Tibial nerve (tissue), 4 donors: ENCODE measurements at regions not wholly inside any gene's neighbourhood (a gene's known extent, or its start where the extent isn't known, plus 50 kb on each side); places are given as distances from the start of the nearest gene placed in this dataset.

ENCODE experiments used
- EP300 ChIP-seq, 2 donors: sonication (generic); formaldehyde crosslinking; IDR thresholded peaks; one replicate each; pipeline ENCODE4 v1.6.1; 2017; ENCODE audit warnings: antibody characterized with exemption in 2 of 2, mild to moderate bottlenecking in 1 of 2
- POLR2A ChIP-seq, 2 donors: fragments of 450-650 bp; IDR thresholded peaks; one replicate each; pipeline ENCODE4 v1.6.1; 2017; ENCODE audit warnings: antibody characterized with exemption in 2 of 2, mild to moderate bottlenecking in 2 of 2, moderate library complexity in 2 of 2
- TF ChIP-seq, protein P1 (sequence below), 5 experiments: fragments of 200-600 bp in 3 of 5; fragments of 450-650 bp in 2 of 5; sonication (generic) in 3 of 5; IDR thresholded peaks; one replicate each; pipeline ENCODE4 v1.5.1; 2016 to 2019; ENCODE audit warnings: antibody characterized with exemption in 5 of 5, mild to moderate bottlenecking in 3 of 5, moderate library complexity in 2 of 5

DNA sequence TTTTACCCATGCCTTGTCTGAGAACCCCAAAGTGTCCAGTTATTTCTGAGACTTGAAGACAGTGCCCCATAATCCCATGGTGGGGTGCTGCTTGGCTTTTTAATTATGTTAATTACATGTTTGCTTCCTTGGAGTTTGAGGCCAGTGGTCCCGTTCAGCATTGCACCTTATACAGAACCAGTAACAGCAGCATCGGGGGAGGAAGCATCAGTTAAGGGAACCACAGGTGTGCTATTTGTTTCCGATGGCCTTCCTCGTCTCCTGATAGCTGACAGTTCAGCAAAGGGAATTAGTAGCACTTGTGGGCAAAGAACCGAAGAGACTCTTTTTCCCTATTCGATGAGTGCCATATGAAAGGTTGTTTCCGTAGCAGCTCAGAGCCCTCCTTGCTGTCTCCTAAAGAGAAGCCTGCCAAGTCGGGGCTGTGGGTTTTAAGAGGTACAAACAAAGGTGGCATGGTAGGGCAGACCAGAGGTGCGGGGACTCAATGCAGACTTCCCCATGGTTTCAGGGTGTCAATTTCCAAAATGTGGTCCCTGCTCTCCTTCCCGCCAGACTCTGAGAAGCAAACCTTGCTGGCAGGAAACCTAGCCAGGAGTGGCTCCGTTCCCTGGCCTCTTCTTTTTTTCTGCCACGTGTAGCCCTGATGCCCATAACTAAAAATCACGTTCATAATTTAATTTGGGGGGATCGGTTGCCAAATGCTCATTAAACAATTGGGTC lies 225.2 kb upstream of the TSHZ3 start:
- TF ChIP-seq POLR2A (IDR thresholded peaks at IDR 0.05) = no peak
- TF ChIP-seq EP300 (IDR thresholded peaks at IDR 0.05) = no peak
- TF ChIP-seq, protein P1, sequence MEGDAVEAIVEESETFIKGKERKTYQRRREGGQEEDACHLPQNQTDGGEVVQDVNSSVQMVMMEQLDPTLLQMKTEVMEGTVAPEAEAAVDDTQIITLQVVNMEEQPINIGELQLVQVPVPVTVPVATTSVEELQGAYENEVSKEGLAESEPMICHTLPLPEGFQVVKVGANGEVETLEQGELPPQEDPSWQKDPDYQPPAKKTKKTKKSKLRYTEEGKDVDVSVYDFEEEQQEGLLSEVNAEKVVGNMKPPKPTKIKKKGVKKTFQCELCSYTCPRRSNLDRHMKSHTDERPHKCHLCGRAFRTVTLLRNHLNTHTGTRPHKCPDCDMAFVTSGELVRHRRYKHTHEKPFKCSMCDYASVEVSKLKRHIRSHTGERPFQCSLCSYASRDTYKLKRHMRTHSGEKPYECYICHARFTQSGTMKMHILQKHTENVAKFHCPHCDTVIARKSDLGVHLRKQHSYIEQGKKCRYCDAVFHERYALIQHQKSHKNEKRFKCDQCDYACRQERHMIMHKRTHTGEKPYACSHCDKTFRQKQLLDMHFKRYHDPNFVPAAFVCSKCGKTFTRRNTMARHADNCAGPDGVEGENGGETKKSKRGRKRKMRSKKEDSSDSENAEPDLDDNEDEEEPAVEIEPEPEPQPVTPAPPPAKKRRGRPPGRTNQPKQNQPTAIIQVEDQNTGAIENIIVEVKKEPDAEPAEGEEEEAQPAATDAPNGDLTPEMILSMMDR (IDR thresholded peaks at IDR 0.05) = no peak
